PC-9 (cell line): ENCODE measurements at regions not wholly inside any gene's neighbourhood (a gene's known extent, or its start where the extent isn't known, plus 50 kb on each side); places are given as distances from the start of the nearest gene placed in this dataset.

Experiments used
- CTCF ChIP-seq: fragments of 200-600 bp; sonication (generic); conservative IDR thresholded peaks from 2 replicates; pipeline ENCODE4 v1.6.1; 2017; ENCODE audit warnings: mixed run types, antibody characterized with exemption, mild to moderate bottlenecking, moderate library complexity
- EZH2 ChIP-seq: fragments of 200-600 bp; sonication (generic); IDR thresholded peaks from 2 replicates; pipeline ENCODE4 v1.8.0; 2017; ENCODE audit warnings: antibody characterized with exemption, low read depth

- TF ChIP-seq CTCF (no peak), EZH2 (no peak)
Measured at GRCh38 chr9:115943431-115944165, 210.0 kb upstream of the PAPPA start.
